ENCODE measurements at regions not wholly inside any gene's neighbourhood (a gene's known extent, or its start where the extent isn't known, plus 50 kb on each side); places are given as distances from the start of the nearest gene placed in this dataset.

GRCh38 chr22:47778160-47778658 is 1015.8 kb downstream of the TBC1D22A start:
- TF ChIP-seq TAF1 (IDR thresholded peaks at IDR 0.05; ENCODE audit: low read depth, low read length) (no peak), POLR2A (IDR thresholded peaks at IDR 0.05; ENCODE audit: low read depth, low read length) (no peak), POLR2AphosphoS5 (IDR thresholded peaks at IDR 0.05; ENCODE audit: low read depth, low read length) (no peak), PAX5 (IDR thresholded peaks at IDR 0.05; ENCODE audit: insufficient read depth, low read length, severe bottlenecking) (no peak), SPI1 (IDR thresholded peaks at IDR 0.05; ENCODE audit: low read depth, low read length) (no peak)

Data from GM12891 (cell line).